SK-N-SH treated with all-trans-retinoic acid at 6 μM for 48 hours (cell line): ENCODE measurements at regions not wholly inside any gene's neighbourhood (a gene's known extent, or its start where the extent isn't known, plus 50 kb on each side); places are given as distances from the start of the nearest gene placed in this dataset.

Experiments used
- BACH2 ChIP-seq: fragments of 250-450 bp; sonication (Bioruptor Pico); IDR thresholded peaks from 2 replicates; pipeline ENCODE4 v1.9.0; 2021; ENCODE audit warnings: mild to moderate bottlenecking, borderline replicate concordance
- GLIS3 ChIP-seq: fragments of 250-450 bp; sonication (Bioruptor Pico); IDR thresholded peaks from 2 replicates; pipeline ENCODE4 v1.5.0; 2020; ENCODE audit warnings: mild to moderate bottlenecking, moderate library complexity
- ISL1 ChIP-seq: fragments of 250-450 bp; sonication (Bioruptor Pico); IDR thresholded peaks from 2 replicates; pipeline ENCODE4 v2.1.2; 2022; ENCODE audit warnings: mild to moderate bottlenecking, moderate library complexity
- ZNF8 ChIP-seq: fragments of 450-650 bp; formaldehyde crosslinking; IDR thresholded peaks from 2 replicates; pipeline ENCODE4 v1.5.0; 2020; ENCODE audit warnings: mild to moderate bottlenecking, moderate library complexity
- TF ChIP-seq, protein P1 (sequence below): fragments of 250-450 bp; sonication (Bioruptor Pico); IDR thresholded peaks from 2 replicates; pipeline ENCODE4 v1.8.0; 2020; ENCODE audit warnings: mild to moderate bottlenecking, moderate library complexity, borderline replicate concordance

DNA sequence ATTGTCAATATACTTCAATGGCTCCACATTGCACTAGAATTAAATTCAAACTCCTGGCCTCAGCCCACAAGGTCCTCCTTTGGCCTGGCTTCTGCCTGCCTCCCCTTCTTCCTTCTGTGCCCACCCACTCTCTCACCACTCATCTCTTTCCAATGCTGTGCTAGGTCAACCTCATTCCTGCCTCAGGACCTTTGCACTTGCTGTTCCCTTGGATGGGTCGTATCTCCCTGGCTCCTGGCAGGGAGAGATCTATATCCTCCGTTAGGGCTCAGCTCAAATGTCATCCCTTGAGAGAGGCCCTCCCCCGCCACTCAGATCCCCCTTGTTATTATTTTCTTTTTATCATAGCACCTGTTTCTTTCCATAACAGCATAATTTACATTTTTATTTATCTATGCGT is 79.9 kb upstream of the LHX5 start:
- TF ChIP-seq ZNF8 (CRISPR knock-in tag) (no peak), BACH2 (no peak), ISL1 (CRISPR knock-in tag) (no peak), GLIS3 (no peak)
- TF ChIP-seq, protein P1, sequence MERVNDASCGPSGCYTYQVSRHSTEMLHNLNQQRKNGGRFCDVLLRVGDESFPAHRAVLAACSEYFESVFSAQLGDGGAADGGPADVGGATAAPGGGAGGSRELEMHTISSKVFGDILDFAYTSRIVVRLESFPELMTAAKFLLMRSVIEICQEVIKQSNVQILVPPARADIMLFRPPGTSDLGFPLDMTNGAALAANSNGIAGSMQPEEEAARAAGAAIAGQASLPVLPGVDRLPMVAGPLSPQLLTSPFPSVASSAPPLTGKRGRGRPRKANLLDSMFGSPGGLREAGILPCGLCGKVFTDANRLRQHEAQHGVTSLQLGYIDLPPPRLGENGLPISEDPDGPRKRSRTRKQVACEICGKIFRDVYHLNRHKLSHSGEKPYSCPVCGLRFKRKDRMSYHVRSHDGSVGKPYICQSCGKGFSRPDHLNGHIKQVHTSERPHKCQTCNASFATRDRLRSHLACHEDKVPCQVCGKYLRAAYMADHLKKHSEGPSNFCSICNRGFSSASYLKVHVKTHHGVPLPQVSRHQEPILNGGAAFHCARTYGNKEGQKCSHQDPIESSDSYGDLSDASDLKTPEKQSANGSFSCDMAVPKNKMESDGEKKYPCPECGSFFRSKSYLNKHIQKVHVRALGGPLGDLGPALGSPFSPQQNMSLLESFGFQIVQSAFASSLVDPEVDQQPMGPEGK (CRISPR knock-in tag) = no peak
